ENCODE measurements at regions not wholly inside any gene's neighbourhood (a gene's known extent, or its start where the extent isn't known, plus 50 kb on each side); places are given as distances from the start of the nearest gene placed in this dataset.
A peak's percentile ranks its signal among the peaks of the same experiment; 100 is the strongest.

DNA sequence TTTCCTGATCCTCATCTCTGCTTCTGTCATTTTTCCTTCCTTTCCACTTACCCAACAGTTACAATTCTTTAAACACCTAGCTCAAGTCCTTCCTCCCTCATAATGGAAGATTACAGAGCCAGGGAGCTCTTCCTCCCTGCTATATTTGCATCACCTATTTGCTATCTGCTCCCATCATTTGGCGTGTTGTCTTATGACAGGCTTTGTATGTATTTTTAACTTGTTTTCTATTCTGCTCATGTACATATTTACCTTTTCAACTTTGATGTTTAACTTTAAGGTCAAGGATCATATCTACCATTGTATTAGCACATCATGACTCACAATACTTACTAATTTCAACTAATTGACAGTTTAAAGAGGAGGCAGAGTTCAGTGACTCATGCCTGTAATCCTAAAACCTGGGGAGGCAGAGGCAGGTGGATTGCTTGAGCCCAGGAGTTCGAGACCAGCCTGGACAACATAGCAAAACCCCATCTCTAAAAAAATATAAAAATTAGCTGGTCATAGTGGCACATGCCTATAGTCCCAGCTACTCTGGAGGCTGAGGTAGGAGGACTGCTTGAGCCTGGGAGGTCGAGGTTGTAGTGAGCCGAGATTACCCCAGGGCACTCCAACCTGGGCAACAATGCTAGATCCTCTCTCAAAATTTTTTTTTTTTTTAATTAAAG lies 92.5 kb upstream of the FOXN2 start:
- WGBS (ENCODE audit: insufficient coverage), result 90% methylated on average over 2 of the region's 4 CpGs
- no peaks in the 10 kb centered on the region for H3K27me3 ChIP-seq (ENCODE audit: control insufficient read depth, insufficient read depth, low read length)

DNA sequence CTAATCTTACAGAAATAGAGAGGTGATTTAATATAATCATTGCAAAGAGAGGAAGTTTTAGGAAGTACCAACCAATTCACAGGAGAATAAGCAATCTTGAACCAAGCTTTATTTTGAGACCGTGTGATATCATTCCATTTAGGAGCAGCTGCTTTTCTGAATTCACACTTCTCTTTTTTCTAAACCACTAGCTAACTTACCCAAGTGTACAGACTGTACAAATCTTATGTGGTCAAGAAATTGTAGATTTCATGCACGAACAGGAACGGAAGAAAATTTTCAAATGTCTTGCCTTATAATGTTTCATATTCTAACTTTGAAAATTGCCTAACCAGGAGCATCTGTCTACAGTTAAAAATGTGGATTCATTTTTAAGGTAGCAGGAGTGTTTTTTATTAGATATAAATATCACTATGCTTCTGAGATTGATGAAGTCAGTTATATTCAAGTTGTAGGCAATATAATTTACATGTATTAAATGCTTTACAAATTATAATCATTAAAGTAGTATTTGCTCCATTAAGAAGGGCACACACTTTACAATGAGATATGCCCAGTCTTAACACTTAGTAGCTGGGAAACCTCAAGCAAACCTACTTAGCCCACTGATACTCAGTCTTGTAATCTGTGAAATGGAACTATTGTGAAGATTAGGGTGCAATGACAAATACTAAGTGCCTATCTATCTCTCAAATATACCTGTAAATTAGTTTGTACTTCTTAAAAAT lies 86.7 kb upstream of the FOXN2 start:
- ATAC-seq, result peak; percentile 53 to 71 (median 57)
- H3K27ac Mint-ChIP-seq, result peak overlapping the region; percentile 41 to 61
- H3K27ac ChIP-seq (ENCODE audit: low read length), result no peak overlapping the region

More for the DNA sequence above, 92.5 kb upstream of the FOXN2 start:
- Mint-ChIP-seq H3K4me3 (no peak overlapping the region), H3K9me3 (no peaks in the 10 kb centered on the region), H3K27me3 (ENCODE audit: low read depth in 2 of 2) (no peaks in the 10 kb centered on the region), H3K27ac (no peak overlapping the region), H3K36me3 (no peaks in the 10 kb centered on the region), H3K4me1 (no peaks in the 10 kb centered on the region)
- Histone ChIP-seq H3K4me3 (ENCODE audit: low read length) (no peak overlapping the region), H3K9me3 (ENCODE audit: control insufficient read depth, insufficient read depth, low read length) (no peaks in the 10 kb centered on the region), H3K36me3 (ENCODE audit: control insufficient read depth, insufficient read depth, low read length) (no peaks in the 10 kb centered on the region), H3K27ac (ENCODE audit: low read length) (no peak overlapping the region), H3K4me1 (ENCODE audit: control insufficient read depth, insufficient read depth, low read length) (no peaks in the 10 kb centered on the region)
- TF ChIP-seq, protein P1, sequence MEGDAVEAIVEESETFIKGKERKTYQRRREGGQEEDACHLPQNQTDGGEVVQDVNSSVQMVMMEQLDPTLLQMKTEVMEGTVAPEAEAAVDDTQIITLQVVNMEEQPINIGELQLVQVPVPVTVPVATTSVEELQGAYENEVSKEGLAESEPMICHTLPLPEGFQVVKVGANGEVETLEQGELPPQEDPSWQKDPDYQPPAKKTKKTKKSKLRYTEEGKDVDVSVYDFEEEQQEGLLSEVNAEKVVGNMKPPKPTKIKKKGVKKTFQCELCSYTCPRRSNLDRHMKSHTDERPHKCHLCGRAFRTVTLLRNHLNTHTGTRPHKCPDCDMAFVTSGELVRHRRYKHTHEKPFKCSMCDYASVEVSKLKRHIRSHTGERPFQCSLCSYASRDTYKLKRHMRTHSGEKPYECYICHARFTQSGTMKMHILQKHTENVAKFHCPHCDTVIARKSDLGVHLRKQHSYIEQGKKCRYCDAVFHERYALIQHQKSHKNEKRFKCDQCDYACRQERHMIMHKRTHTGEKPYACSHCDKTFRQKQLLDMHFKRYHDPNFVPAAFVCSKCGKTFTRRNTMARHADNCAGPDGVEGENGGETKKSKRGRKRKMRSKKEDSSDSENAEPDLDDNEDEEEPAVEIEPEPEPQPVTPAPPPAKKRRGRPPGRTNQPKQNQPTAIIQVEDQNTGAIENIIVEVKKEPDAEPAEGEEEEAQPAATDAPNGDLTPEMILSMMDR (IDR thresholded peaks at IDR 0.05), result no peak
- DNase-seq (no peak), ATAC-seq (no peak)
- intact Hi-C loops (cut with micrococcal nuclease), result no loop called here

DNA sequence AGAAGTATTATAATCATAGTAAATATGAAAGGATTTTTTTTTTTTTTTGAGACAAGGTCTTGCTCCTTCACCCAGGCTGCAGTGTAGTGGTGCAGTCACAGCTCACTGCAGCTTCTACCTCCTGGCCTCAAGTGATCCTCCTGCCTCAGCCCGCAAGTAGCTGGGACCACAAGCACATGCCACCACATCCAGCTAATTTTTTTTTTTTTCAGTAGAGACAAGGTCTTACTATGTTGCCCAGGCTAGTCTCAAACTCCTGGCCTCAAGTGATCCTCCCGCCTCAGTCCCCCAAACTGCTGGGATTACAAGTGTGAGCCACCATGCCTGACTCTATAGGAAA lies 86.2 kb upstream of the FOXN2 start:
- DNase-seq (no peak), ATAC-seq (peak; percentile 67 to 81 (median 70))
- Histone ChIP-seq H3K27ac (ENCODE audit: low read length) (no peak overlapping the region), H3K27me3 (ENCODE audit: control insufficient read depth, insufficient read depth, low read length) (no peaks in the 10 kb centered on the region), H3K36me3 (ENCODE audit: control insufficient read depth, insufficient read depth, low read length) (no peaks in the 10 kb centered on the region), H3K4me1 (ENCODE audit: control insufficient read depth, insufficient read depth, low read length) (peaks cover 12% of the 10 kb centered on the region), H3K4me3 (ENCODE audit: low read length) (no peak overlapping the region), H3K9me3 (ENCODE audit: control insufficient read depth, insufficient read depth, low read length) (no peaks in the 10 kb centered on the region)
- peaks cover 22 to 23% of the 10 kb centered on the region in 2 donors for H3K4me1 Mint-ChIP-seq
- H3K27me3 Mint-ChIP-seq (ENCODE audit: low read depth in 2 of 2), result no peaks in the 10 kb centered on the region
- WGBS (ENCODE audit: insufficient coverage), result 73% methylated on average over 2 of the region's 2 CpGs
- TF ChIP-seq, protein P1 (IDR thresholded peaks at IDR 0.05), result no peak
- H3K9me3 Mint-ChIP-seq, result no peaks in the 10 kb centered on the region
- H3K36me3 Mint-ChIP-seq, result no peaks in the 10 kb centered on the region
- peak overlapping the region in 1 of 2 donors; percentile 61 for H3K27ac Mint-ChIP-seq
- peak overlapping the region; percentile 68 for H3K4me3 Mint-ChIP-seq
- intact Hi-C loops (cut with micrococcal nuclease), result no loop called here

More for the DNA sequence above, 86.7 kb upstream of the FOXN2 start:
- Mint-ChIP-seq H3K36me3 (no peaks in the 10 kb centered on the region), H3K27me3 (ENCODE audit: low read depth in 2 of 2) (no peaks in the 10 kb centered on the region), H3K4me3 (peak overlapping the region; percentile 62), H3K4me1 (peaks cover 22 to 23% of the 10 kb centered on the region in 2 donors), H3K9me3 (no peaks in the 10 kb centered on the region)
- no peak for DNase-seq
- H3K4me1 ChIP-seq (ENCODE audit: control insufficient read depth, insufficient read depth, low read length), result peaks cover 12% of the 10 kb centered on the region
- intact Hi-C loops (cut with micrococcal nuclease), result no loop called here
- H3K27me3 ChIP-seq (ENCODE audit: control insufficient read depth, insufficient read depth, low read length), result no peaks in the 10 kb centered on the region
- H3K36me3 ChIP-seq (ENCODE audit: control insufficient read depth, insufficient read depth, low read length), result no peaks in the 10 kb centered on the region
- TF ChIP-seq, protein P1 (IDR thresholded peaks at IDR 0.05), result no peak
- no peak overlapping the region for H3K4me3 ChIP-seq (ENCODE audit: low read length)
- 0% methylated on average over 1 of the region's 3 CpGs for WGBS (ENCODE audit: insufficient coverage)
- H3K9me3 ChIP-seq (ENCODE audit: control insufficient read depth, insufficient read depth, low read length), result no peaks in the 10 kb centered on the region

All from natural killer cell (primary cell).